SK-N-SH treated with all-trans-retinoic acid at 6 μM for 48 hours (cell line): ENCODE measurements at regions not wholly inside any gene's neighbourhood (a gene's known extent, or its start where the extent isn't known, plus 50 kb on each side); places are given as distances from the start of the nearest gene placed in this dataset.

ENCODE experiments used
- ATAC-seq: fragments of 200-7000 bp; cut with Tn5 transposase; 3 replicates; pipeline ENCODE4 v1.9.1; 2020; ENCODE audit warnings: mild to moderate bottlenecking, moderate library complexity
- ARNTL ChIP-seq: fragments of 450-650 bp; formaldehyde crosslinking; IDR thresholded peaks from 2 replicates; pipeline ENCODE4 v1.5.0; 2020; ENCODE audit warnings: low read depth, mild to moderate bottlenecking, moderate library complexity, borderline replicate concordance
- BACH2 ChIP-seq: fragments of 250-450 bp; sonication (Bioruptor Pico); IDR thresholded peaks from 2 replicates; pipeline ENCODE4 v1.9.0; 2021; ENCODE audit warnings: mild to moderate bottlenecking, borderline replicate concordance
- CREB5 ChIP-seq: fragments of 250-450 bp; sonication (Bioruptor Pico); IDR thresholded peaks from 2 replicates; pipeline ENCODE4 v1.5.1; 2020; ENCODE audit warnings: low read depth, mild to moderate bottlenecking, moderate library complexity
- CSDC2 ChIP-seq: fragments of 250-450 bp; sonication (Bioruptor Pico); IDR thresholded peaks from 2 replicates; pipeline ENCODE4 v1.5.0; 2020; ENCODE audit warnings: mild to moderate bottlenecking, moderate library complexity
- ESRRG ChIP-seq: fragments of 250-450 bp; sonication (Bioruptor Pico); IDR thresholded peaks from 2 replicates; pipeline ENCODE4 v1.6.1; 2021; ENCODE audit warnings: mild to moderate bottlenecking
- GLIS3 ChIP-seq: fragments of 250-450 bp; sonication (Bioruptor Pico); IDR thresholded peaks from 2 replicates; pipeline ENCODE4 v1.5.0; 2020; ENCODE audit warnings: mild to moderate bottlenecking, moderate library complexity
- ISL1 ChIP-seq: fragments of 250-450 bp; sonication (Bioruptor Pico); IDR thresholded peaks from 2 replicates; pipeline ENCODE4 v2.1.2; 2022; ENCODE audit warnings: mild to moderate bottlenecking, moderate library complexity
- OSR1 ChIP-seq: fragments of 250-450 bp; sonication (Bioruptor Pico); IDR thresholded peaks from 2 replicates; pipeline ENCODE4 v1.8.0; 2022; ENCODE audit warnings: moderate library complexity, mild to moderate bottlenecking, inconsistent platforms
- PATZ1 ChIP-seq: fragments of 250-450 bp; sonication (Bioruptor Pico); IDR thresholded peaks from 2 replicates; pipeline ENCODE4 v1.8.0; 2020; ENCODE audit warnings: mild to moderate bottlenecking, moderate library complexity, borderline replicate concordance
- PPARA ChIP-seq: fragments of 250-450 bp; sonication (Bioruptor Pico); IDR thresholded peaks from 2 replicates; pipeline ENCODE4 v1.5.0; 2020; ENCODE audit warnings: mild to moderate bottlenecking, borderline replicate concordance
- RARB ChIP-seq: fragments of 250-450 bp; sonication (Bioruptor Pico); IDR thresholded peaks from 2 replicates; pipeline ENCODE4 v1.8.0; 2021; ENCODE audit warnings: mild to moderate bottlenecking, moderate library complexity
- SNAI2 ChIP-seq: fragments of 250-450 bp; sonication (Bioruptor Pico); IDR thresholded peaks from 2 replicates; pipeline ENCODE4 v1.5.0; 2020; ENCODE audit warnings: mild to moderate bottlenecking, moderate library complexity
- TCF4 ChIP-seq: fragments of 250-450 bp; sonication (Bioruptor Pico); IDR thresholded peaks from 2 replicates; pipeline ENCODE4 v1.8.0; 2021; ENCODE audit warnings: mild to moderate bottlenecking, moderate library complexity, borderline replicate concordance
- TOX ChIP-seq: fragments of 250-450 bp; sonication (Bioruptor Pico); IDR thresholded peaks from 2 replicates; pipeline ENCODE4 v1.8.0; 2021; ENCODE audit warnings: mild to moderate bottlenecking, moderate library complexity, borderline replicate concordance
- TSHZ2 ChIP-seq: fragments of 250-450 bp; sonication (Bioruptor Pico); IDR thresholded peaks from 2 replicates; pipeline ENCODE4 v1.5.0; 2020; ENCODE audit warnings: mild to moderate bottlenecking, moderate library complexity
- ZC3H10 ChIP-seq: fragments of 250-450 bp; sonication (Bioruptor Pico); IDR thresholded peaks from 2 replicates; pipeline ENCODE4 v1.5.1; 2021; ENCODE audit warnings: mild to moderate bottlenecking, moderate library complexity
- ZFP30 ChIP-seq: fragments of 450-650 bp; formaldehyde crosslinking; IDR thresholded peaks from 2 replicates; pipeline ENCODE4 v1.5.0; 2022; ENCODE audit warnings: mild to moderate bottlenecking, moderate library complexity
- ZNF565 ChIP-seq: fragments of 450-650 bp; formaldehyde crosslinking; conservative IDR thresholded peaks from 2 replicates; pipeline ENCODE4 v1.5.0; 2020; ENCODE audit warnings: low read depth, mild to moderate bottlenecking, moderate library complexity
- ZNF8 ChIP-seq: fragments of 450-650 bp; formaldehyde crosslinking; IDR thresholded peaks from 2 replicates; pipeline ENCODE4 v1.5.0; 2020; ENCODE audit warnings: mild to moderate bottlenecking, moderate library complexity
- TF ChIP-seq, protein P1 (sequence below): fragments of 250-450 bp; sonication (Bioruptor Pico); IDR thresholded peaks from 2 replicates; pipeline ENCODE4 v1.5.1; 2021; ENCODE audit warnings: mild to moderate bottlenecking, moderate library complexity
- TF ChIP-seq, protein P2 (sequence below): fragments of 250-450 bp; sonication (Bioruptor Pico); IDR thresholded peaks from 2 replicates; pipeline ENCODE4 v1.8.0; 2021; ENCODE audit warnings: low read depth, mild to moderate bottlenecking, moderate library complexity, borderline replicate concordance

DNA sequence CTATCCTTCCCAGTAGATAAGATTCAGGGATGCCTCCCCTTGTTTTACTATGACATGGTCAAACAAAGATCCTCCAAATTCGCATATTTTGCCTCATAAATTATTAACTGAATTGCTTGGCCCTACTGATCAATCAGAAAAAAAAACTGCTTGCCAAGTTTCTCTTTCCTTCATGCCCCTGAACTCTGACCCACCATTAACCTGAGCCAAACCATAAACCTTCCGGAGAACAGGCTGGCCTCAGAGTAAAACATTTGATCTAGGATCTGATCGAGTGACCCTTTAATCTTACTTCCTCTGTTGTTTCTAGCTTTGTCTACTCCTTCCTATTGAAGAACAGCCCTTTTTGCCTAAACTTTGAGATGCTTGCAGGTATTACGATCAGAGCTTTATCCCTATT is 209.7 kb upstream of the FAM47A start (continued):
- TF ChIP-seq PATZ1 (no peak), TSHZ2 (CRISPR knock-in tag) (no peak), ARNTL (no peak), OSR1 (CRISPR knock-in tag) (no peak)

DNA sequence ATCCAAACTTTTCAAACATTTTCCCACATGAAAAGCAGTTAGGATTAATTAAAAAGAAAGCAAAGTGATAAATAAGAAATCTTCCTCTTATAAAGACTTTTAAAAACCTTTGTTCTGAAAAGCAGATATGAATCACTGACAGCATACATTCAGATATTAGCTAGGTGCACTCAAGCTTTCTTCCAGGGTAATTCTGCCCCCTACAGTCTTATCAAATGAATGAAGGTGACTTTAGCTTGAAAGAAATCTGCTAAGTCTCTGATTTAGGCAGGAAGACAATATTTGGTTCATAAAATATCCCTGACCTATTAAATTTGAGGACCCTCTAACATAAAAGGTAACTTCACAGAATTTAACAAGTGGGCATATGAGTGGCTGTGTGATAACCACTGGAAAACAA is 209.1 kb upstream of the FAM47A start:
- no peak for ATAC-seq

More for the DNA sequence above, 209.1 kb upstream of the FAM47A start:
- no peak for TF ChIP-seq ZNF8 (CRISPR knock-in tag)
- TF ChIP-seq TSHZ2 (CRISPR knock-in tag): no peak
- TF ChIP-seq SNAI2 (CRISPR knock-in tag): no peak
- TF ChIP-seq TOX (CRISPR knock-in tag): no peak
- no peak for TF ChIP-seq CREB5
- no peak for TF ChIP-seq ARNTL
- TF ChIP-seq, protein P1, sequence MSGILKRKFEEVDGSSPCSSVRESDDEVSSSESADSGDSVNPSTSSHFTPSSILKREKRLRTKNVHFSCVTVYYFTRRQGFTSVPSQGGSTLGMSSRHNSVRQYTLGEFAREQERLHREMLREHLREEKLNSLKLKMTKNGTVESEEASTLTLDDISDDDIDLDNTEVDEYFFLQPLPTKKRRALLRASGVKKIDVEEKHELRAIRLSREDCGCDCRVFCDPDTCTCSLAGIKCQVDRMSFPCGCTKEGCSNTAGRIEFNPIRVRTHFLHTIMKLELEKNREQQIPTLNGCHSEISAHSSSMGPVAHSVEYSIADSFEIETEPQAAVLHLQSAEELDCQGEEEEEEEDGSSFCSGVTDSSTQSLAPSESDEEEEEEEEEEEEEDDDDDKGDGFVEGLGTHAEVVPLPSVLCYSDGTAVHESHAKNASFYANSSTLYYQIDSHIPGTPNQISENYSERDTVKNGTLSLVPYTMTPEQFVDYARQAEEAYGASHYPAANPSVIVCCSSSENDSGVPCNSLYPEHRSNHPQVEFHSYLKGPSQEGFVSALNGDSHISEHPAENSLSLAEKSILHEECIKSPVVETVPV (CRISPR knock-in tag): no peak
- TF ChIP-seq ESRRG (CRISPR knock-in tag): no peak
- no peak for TF ChIP-seq ZNF565 (CRISPR knock-in tag)
- TF ChIP-seq RARB (CRISPR knock-in tag): no peak
- TF ChIP-seq ISL1 (CRISPR knock-in tag): no peak
- no peak for TF ChIP-seq PPARA
- no peak for TF ChIP-seq ZC3H10
- no peak for TF ChIP-seq ZFP30
- no peak for TF ChIP-seq CSDC2 (CRISPR knock-in tag)
- no peak for TF ChIP-seq TCF4 (CRISPR knock-in tag)
- TF ChIP-seq, protein P2, sequence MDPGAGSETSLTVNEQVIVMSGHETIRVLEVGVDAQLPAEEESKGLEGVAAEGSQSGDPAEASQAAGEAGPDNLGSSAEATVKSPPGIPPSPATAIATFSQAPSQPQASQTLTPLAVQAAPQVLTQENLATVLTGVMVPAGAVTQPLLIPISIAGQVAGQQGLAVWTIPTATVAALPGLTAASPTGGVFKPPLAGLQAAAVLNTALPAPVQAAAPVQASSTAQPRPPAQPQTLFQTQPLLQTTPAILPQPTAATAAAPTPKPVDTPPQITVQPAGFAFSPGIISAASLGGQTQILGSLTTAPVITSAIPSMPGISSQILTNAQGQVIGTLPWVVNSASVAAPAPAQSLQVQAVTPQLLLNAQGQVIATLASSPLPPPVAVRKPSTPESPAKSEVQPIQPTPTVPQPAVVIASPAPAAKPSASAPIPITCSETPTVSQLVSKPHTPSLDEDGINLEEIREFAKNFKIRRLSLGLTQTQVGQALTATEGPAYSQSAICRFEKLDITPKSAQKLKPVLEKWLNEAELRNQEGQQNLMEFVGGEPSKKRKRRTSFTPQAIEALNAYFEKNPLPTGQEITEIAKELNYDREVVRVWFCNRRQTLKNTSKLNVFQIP (CRISPR knock-in tag): no peak
- TF ChIP-seq BACH2: no peak
- no peak for TF ChIP-seq GLIS3 (CRISPR knock-in tag)
- TF ChIP-seq PATZ1: no peak
- TF ChIP-seq, all 23 proteins: peak for 0
